Lower leg skin (tissue), 3 donors: ENCODE measurements at regions not wholly inside any gene's neighbourhood (a gene's known extent, or its start where the extent isn't known, plus 50 kb on each side); places are given as distances from the start of the nearest gene placed in this dataset.

Source experiments
- POLR2A ChIP-seq, 2 donors: fragments of 450-650 bp; IDR thresholded peaks; one replicate each; pipeline ENCODE4 v1.6.1; 2016 to 2017; ENCODE audit warnings: antibody characterized with exemption in 2 of 2, mild to moderate bottlenecking in 1 of 2, moderate library complexity in 1 of 2
- TF ChIP-seq, protein P1 (sequence below), 3 donors: fragments of 450-650 bp; IDR thresholded peaks; one replicate each; pipeline ENCODE4 v1.5.1; 2016; ENCODE audit warnings: antibody characterized with exemption in 3 of 3, mild to moderate bottlenecking in 3 of 3, moderate library complexity in 2 of 3

GRCh38 chr6:15818491-15818890, 155.7 kb upstream of the DTNBP1 start:
- TF ChIP-seq, protein P1, sequence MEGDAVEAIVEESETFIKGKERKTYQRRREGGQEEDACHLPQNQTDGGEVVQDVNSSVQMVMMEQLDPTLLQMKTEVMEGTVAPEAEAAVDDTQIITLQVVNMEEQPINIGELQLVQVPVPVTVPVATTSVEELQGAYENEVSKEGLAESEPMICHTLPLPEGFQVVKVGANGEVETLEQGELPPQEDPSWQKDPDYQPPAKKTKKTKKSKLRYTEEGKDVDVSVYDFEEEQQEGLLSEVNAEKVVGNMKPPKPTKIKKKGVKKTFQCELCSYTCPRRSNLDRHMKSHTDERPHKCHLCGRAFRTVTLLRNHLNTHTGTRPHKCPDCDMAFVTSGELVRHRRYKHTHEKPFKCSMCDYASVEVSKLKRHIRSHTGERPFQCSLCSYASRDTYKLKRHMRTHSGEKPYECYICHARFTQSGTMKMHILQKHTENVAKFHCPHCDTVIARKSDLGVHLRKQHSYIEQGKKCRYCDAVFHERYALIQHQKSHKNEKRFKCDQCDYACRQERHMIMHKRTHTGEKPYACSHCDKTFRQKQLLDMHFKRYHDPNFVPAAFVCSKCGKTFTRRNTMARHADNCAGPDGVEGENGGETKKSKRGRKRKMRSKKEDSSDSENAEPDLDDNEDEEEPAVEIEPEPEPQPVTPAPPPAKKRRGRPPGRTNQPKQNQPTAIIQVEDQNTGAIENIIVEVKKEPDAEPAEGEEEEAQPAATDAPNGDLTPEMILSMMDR (IDR thresholded peaks at IDR 0.05): no peak
- TF ChIP-seq POLR2A (IDR thresholded peaks at IDR 0.05): no peak
